GM23338 (cell line): ENCODE measurements at regions not wholly inside any gene's neighbourhood (a gene's known extent, or its start where the extent isn't known, plus 50 kb on each side); places are given as distances from the start of the nearest gene placed in this dataset.

Source experiments
- ATAC-seq: fragments of 200-7000 bp; cut with Tn5 transposase; 3 replicates; pipeline ENCODE4 v1.9.1; 2020
- DNase-seq: peaks from one replicate; pipeline ENCODE4 v3.0.0-alpha.2; 2015; ENCODE audit warnings: low spot score
- H2AFZ ChIP-seq: fragments of 200-600 bp; sonication (generic); 2 replicates; pipeline ENCODE4 v1.8.0; 2016; ENCODE audit warnings: antibody characterized with exemption, mild to moderate bottlenecking, moderate library complexity
- H3F3A ChIP-seq: fragments of 200-600 bp; sonication (generic); replicated peaks from 2 replicates; pipeline ENCODE4 v1.8.0; 2017; ENCODE audit warnings: antibody characterized with exemption, mixed run types, low read depth
- H3K27ac ChIP-seq: fragments of 200-600 bp; sonication (generic); 2 replicates; pipeline ENCODE4 v1.6.1; 2016; ENCODE audit warnings: low read depth
- H3K27me3 ChIP-seq: fragments of 200-600 bp; sonication (generic); 2 replicates; pipeline ENCODE4 v1.8.0; 2016; ENCODE audit warnings: mild to moderate bottlenecking, mixed run types, moderate library complexity; ENCODE audit not compliant: insufficient read depth
- H3K36me3 ChIP-seq: fragments of 200-600 bp; sonication (generic); 2 replicates; pipeline ENCODE4 v1.8.0; 2016; ENCODE audit warnings: mild to moderate bottlenecking; ENCODE audit not compliant: insufficient read depth
- H3K4me1 ChIP-seq: fragments of 200-600 bp; sonication (generic); 2 replicates; pipeline ENCODE4 v1.8.0; 2016; ENCODE audit warnings: mild to moderate bottlenecking, moderate library complexity; ENCODE audit not compliant: insufficient read depth
- H3K4me2 ChIP-seq: fragments of 200-600 bp; sonication (generic); 2 replicates; pipeline ENCODE4 v1.7.1; 2017; ENCODE audit warnings: mixed run types
- H3K4me3 ChIP-seq: fragments of 200-600 bp; sonication (generic); 2 replicates; pipeline ENCODE4 v1.6.1; 2016; ENCODE audit warnings: mixed run types
- H3K79me2 ChIP-seq: fragments of 200-600 bp; sonication (generic); replicated peaks from 2 replicates; pipeline ENCODE4 v1.8.0; 2017; ENCODE audit warnings: mild to moderate bottlenecking; ENCODE audit not compliant: insufficient read depth
- H3K9me2 ChIP-seq: fragments of 200-600 bp; sonication (generic); 2 replicates; pipeline ENCODE4 v1.8.0; 2017; ENCODE audit not compliant: insufficient read depth
- H4K20me1 ChIP-seq: fragments of 200-600 bp; sonication (generic); replicated peaks from 2 replicates; pipeline ENCODE4 v1.8.0; 2017; ENCODE audit warnings: mild to moderate bottlenecking; ENCODE audit not compliant: insufficient read depth
- H3K27ac Mint-ChIP-seq: 2 replicates; pipeline ENCODE4 v1.8.0; 2020; ENCODE audit warnings: inconsistent platforms, mild to moderate bottlenecking, moderate library complexity, mixed read lengths
- H3K27me3 Mint-ChIP-seq: 3 replicates; pipeline ENCODE4 v1.8.0; 2022; ENCODE audit warnings: low read depth, mild to moderate bottlenecking, moderate library complexity, mixed read lengths, inconsistent platforms; ENCODE audit not compliant: insufficient read depth, poor library complexity
- H3K36me3 Mint-ChIP-seq: 3 replicates; pipeline ENCODE4 v1.8.0; 2021; ENCODE audit warnings: low read depth, mild to moderate bottlenecking, inconsistent platforms, moderate library complexity, mixed read lengths
- H3K4me1 Mint-ChIP-seq: 3 replicates; pipeline ENCODE4 v1.8.0; 2020; ENCODE audit warnings: mild to moderate bottlenecking, inconsistent platforms, mixed read lengths
- H3K4me3 Mint-ChIP-seq: 3 replicates; pipeline ENCODE4 v1.8.0; 2021; ENCODE audit warnings: moderate library complexity, mild to moderate bottlenecking, inconsistent platforms, mixed read lengths
- H3K9me3 Mint-ChIP-seq: 3 replicates; pipeline ENCODE4 v1.8.0; 2020; ENCODE audit warnings: moderate library complexity, mild to moderate bottlenecking, inconsistent platforms, mixed read lengths
- CREB1 ChIP-seq: fragments of 250-450 bp; sonication (Bioruptor Pico); IDR thresholded peaks from 2 replicates; pipeline ENCODE4 v1.5.0; 2020; ENCODE audit warnings: low read depth, mild to moderate bottlenecking, moderate library complexity
- EZH2 ChIP-seq: fragments of 200-600 bp; sonication (generic); IDR thresholded peaks from one replicate; pipeline ENCODE4 v1.8.0; 2017; ENCODE audit warnings: antibody characterized with exemption, mild to moderate bottlenecking, low read depth; ENCODE audit not compliant: unreplicated experiment
- EZH2phosphoT487 ChIP-seq: fragments of 200-600 bp; sonication (generic); IDR thresholded peaks from one replicate; pipeline ENCODE4 v1.8.1; 2018; ENCODE audit warnings: antibody characterized with exemption; ENCODE audit not compliant: unreplicated experiment
- JUNB ChIP-seq: IDR thresholded peaks from one replicate; pipeline ENCODE4 v1.6.1; 2016; ENCODE audit warnings: antibody characterized with exemption; ENCODE audit not compliant: unreplicated experiment
- NANOG ChIP-seq: IDR thresholded peaks from 2 replicates; pipeline ENCODE4 v1.6.1; 2016; ENCODE audit warnings: antibody characterized with exemption, borderline replicate concordance
- POLR2AphosphoS5 ChIP-seq: IDR thresholded peaks from 2 replicates; pipeline ENCODE4 v1.6.1; 2016; ENCODE audit warnings: antibody characterized with exemption, low read depth
- STAT1 ChIP-seq: IDR thresholded peaks from one replicate; pipeline ENCODE4 v1.6.1; 2016; ENCODE audit warnings: antibody characterized with exemption; ENCODE audit not compliant: unreplicated experiment
- ZNF114 ChIP-seq: fragments of 250-450 bp; sonication (Bioruptor Pico); IDR thresholded peaks from 2 replicates; pipeline ENCODE4 v1.5.0; 2020; ENCODE audit warnings: mild to moderate bottlenecking, moderate library complexity
- ZNF331 ChIP-seq: fragments of 250-450 bp; sonication (Bioruptor Pico); IDR thresholded peaks from 2 replicates; pipeline ENCODE4 v1.5.0; 2020; ENCODE audit warnings: low read depth, mild to moderate bottlenecking, moderate library complexity
- TF ChIP-seq, protein P1 (sequence below): IDR thresholded peaks from 2 replicates; pipeline ENCODE4 v1.6.1; 2016; ENCODE audit warnings: antibody characterized with exemption
- TF ChIP-seq, protein P2 (sequence below): fragments of 250-450 bp; sonication (Bioruptor Pico); IDR thresholded peaks from 2 replicates; pipeline ENCODE4 v1.5.0; 2020; ENCODE audit warnings: mild to moderate bottlenecking, moderate library complexity
- TF ChIP-seq, protein P3 (sequence below), 2 experiments: fragments of 200-600 bp in 1 of 2; sonication (generic) in 1 of 2; conservative IDR thresholded peaks; 2 replicates each; pipeline versions ENCODE4 v1.5.1 to v1.6.1; 2016 to 2017; ENCODE audit warnings: antibody characterized with exemption in 2 of 2, low read depth in 2 of 2, mild to moderate bottlenecking in 2 of 2, moderate library complexity in 1 of 2

DNA sequence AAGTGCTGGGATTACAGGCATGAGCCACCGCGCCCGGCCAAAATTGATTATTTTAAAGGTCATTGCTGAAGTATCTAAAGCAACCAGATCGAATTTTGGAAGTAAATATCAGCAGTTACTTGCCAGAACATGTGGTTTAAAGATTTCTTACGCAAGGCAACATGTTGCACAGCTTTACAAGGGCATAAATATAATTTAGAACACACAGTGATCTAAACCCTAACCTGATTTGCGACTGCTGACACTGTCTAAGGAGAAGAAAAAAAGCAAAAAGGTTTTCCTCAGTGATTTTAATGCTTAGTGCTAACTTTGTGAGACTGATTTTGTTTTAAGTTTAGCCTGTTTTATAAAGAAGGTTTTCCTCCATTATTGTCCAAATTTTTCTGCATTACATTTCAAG is 569.9 kb upstream of the LINC00305 start:
- peaks cover 2% of the 10 kb centered on the region for H3K27me3 Mint-ChIP-seq
- Histone ChIP-seq H4K20me1 (no peaks in the 10 kb centered on the region), H3K4me2 (no peak overlapping the region), H3K9me2 (no peaks in the 10 kb centered on the region; the same call in 1 of the 2 replicates), H3K36me3 (no peaks in the 10 kb centered on the region), H3K27ac (no peak overlapping the region), H3K27me3 (no peaks in the 10 kb centered on the region), H3K4me3 (no peak overlapping the region), H3K4me1 (peaks cover 8% of the 10 kb centered on the region), H3F3A (no peaks in the 10 kb centered on the region), H3K79me2 (no peaks in the 10 kb centered on the region), H2AFZ (no peak overlapping the region)
- H3K9me3 Mint-ChIP-seq, result peaks cover 3% of the 10 kb centered on the region; the same call in 1 of the 3 replicates
- TF ChIP-seq EZH2phosphoT487, result no peak
- no peak for TF ChIP-seq CREB1
- TF ChIP-seq POLR2AphosphoS5, result no peak
- TF ChIP-seq, protein P1, sequence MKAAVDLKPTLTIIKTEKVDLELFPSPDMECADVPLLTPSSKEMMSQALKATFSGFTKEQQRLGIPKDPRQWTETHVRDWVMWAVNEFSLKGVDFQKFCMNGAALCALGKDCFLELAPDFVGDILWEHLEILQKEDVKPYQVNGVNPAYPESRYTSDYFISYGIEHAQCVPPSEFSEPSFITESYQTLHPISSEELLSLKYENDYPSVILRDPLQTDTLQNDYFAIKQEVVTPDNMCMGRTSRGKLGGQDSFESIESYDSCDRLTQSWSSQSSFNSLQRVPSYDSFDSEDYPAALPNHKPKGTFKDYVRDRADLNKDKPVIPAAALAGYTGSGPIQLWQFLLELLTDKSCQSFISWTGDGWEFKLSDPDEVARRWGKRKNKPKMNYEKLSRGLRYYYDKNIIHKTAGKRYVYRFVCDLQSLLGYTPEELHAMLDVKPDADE, result no peak
- no peak for TF ChIP-seq ZNF114 (CRISPR knock-in tag)
- no peaks in the 10 kb centered on the region for H3K36me3 Mint-ChIP-seq
- H3K27ac Mint-ChIP-seq, result no peak overlapping the region
- H3K4me3 Mint-ChIP-seq, result no peak overlapping the region
- peaks cover 5% of the 10 kb centered on the region for H3K4me1 Mint-ChIP-seq
- ATAC-seq (no peak), DNase-seq (no peak)

DNA sequence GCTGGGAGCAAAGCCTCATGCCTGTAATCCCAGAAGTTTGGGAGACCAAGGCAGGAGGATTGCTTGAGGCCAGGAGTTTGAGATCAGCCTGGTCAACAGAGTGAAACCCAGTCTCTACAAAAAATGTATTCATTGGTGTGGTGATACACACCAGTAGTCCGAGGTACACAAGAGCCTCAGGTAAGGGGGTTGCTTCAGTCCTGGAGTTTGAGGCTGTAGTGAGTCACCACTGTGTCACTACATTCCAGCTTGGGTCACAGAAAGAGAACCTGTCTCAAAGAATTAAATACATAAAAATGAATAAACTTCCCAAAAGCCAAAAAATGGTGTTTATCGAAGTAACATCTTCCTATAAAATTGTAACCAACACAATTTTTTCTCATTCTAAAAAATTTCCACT is 568.1 kb upstream of the LINC00305 start:
- no peaks in the 10 kb centered on the region for H4K20me1 ChIP-seq
- peaks cover 2% of the 10 kb centered on the region for H3K27me3 Mint-ChIP-seq
- no peak overlapping the region for H3K4me2 ChIP-seq
- H3K9me2 ChIP-seq, result no peaks in the 10 kb centered on the region
- no peak overlapping the region for H2AFZ ChIP-seq
- H3K36me3 ChIP-seq, result no peaks in the 10 kb centered on the region
- H3K79me2 ChIP-seq, result no peaks in the 10 kb centered on the region
- H3K9me3 Mint-ChIP-seq, result 0 out of 3 replicates have a peak, but pooled peaks cover under 1% of the 10 kb centered on the region
- no peak overlapping the region for H3K27ac ChIP-seq
- no peaks in the 10 kb centered on the region for H3K27me3 ChIP-seq
- H3K4me3 Mint-ChIP-seq, result no peak overlapping the region
- H3K4me1 Mint-ChIP-seq, result peaks cover 13% of the 10 kb centered on the region
- H3F3A ChIP-seq, result no peaks in the 10 kb centered on the region
- peaks cover 17% of the 10 kb centered on the region for H3K4me1 ChIP-seq
- H3K4me3 ChIP-seq, result no peak overlapping the region
- DNase-seq, result no peak
- no peaks in the 10 kb centered on the region for H3K36me3 Mint-ChIP-seq
- no peak overlapping the region for H3K27ac Mint-ChIP-seq
- no peak for ATAC-seq
- TF ChIP-seq POLR2AphosphoS5 (no peak), EZH2 (no peak), ZNF114 (CRISPR knock-in tag) (no peak), STAT1 (no peak), EZH2phosphoT487 (no peak), NANOG (no peak), CREB1 (no peak), ZNF331 (CRISPR knock-in tag) (no peak), JUNB (no peak)
- TF ChIP-seq, protein P1, result no peak
- TF ChIP-seq, protein P2, sequence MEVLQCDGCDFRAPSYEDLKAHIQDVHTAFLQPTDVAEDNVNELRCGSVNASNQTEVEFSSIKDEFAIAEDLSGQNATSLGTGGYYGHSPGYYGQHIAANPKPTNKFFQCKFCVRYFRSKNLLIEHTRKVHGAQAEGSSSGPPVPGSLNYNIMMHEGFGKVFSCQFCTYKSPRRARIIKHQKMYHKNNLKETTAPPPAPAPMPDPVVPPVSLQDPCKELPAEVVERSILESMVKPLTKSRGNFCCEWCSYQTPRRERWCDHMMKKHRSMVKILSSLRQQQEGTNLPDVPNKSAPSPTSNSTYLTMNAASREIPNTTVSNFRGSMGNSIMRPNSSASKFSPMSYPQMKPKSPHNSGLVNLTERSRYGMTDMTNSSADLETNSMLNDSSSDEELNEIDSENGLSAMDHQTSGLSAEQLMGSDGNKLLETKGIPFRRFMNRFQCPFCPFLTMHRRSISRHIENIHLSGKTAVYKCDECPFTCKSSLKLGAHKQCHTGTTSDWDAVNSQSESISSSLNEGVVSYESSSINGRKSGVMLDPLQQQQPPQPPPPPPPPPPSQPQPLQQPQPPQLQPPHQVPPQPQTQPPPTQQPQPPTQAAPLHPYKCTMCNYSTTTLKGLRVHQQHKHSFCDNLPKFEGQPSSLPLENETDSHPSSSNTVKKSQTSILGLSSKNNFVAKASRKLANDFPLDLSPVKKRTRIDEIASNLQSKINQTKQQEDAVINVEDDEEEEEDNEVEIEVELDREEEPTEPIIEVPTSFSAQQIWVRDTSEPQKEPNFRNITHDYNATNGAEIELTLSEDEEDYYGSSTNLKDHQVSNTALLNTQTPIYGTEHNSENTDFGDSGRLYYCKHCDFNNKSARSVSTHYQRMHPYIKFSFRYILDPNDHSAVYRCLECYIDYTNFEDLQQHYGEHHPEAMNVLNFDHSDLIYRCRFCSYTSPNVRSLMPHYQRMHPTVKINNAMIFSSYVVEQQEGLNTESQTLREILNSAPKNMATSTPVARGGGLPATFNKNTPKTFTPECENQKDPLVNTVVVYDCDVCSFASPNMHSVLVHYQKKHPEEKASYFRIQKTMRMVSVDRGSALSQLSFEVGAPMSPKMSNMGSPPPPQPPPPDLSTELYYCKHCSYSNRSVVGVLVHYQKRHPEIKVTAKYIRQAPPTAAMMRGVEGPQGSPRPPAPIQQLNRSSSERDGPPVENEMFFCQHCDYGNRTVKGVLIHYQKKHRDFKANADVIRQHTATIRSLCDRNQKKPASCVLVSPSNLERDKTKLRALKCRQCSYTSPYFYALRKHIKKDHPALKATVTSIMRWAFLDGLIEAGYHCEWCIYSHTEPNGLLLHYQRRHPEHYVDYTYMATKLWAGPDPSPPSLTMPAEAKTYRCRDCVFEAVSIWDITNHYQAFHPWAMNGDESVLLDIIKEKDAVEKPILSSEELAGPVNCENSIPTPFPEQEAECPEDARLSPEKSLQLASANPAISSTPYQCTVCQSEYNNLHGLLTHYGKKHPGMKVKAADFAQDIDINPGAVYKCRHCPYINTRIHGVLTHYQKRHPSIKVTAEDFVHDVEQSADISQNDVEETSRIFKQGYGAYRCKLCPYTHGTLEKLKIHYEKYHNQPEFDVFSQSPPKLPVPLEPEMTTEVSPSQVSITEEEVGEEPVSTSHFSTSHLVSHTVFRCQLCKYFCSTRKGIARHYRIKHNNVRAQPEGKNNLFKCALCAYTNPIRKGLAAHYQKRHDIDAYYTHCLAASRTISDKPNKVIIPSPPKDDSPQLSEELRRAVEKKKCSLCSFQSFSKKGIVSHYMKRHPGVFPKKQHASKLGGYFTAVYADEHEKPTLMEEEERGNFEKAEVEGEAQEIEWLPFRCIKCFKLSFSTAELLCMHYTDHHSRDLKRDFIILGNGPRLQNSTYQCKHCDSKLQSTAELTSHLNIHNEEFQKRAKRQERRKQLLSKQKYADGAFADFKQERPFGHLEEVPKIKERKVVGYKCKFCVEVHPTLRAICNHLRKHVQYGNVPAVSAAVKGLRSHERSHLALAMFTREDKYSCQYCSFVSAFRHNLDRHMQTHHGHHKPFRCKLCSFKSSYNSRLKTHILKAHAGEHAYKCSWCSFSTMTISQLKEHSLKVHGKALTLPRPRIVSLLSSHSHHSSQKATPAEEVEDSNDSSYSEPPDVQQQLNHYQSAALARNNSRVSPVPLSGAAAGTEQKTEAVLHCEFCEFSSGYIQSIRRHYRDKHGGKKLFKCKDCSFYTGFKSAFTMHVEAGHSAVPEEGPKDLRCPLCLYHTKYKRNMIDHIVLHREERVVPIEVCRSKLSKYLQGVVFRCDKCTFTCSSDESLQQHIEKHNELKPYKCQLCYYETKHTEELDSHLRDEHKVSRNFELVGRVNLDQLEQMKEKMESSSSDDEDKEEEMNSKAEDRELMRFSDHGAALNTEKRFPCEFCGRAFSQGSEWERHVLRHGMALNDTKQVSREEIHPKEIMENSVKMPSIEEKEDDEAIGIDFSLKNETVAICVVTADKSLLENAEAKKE, result no peak
- TF ChIP-seq, protein P3, sequence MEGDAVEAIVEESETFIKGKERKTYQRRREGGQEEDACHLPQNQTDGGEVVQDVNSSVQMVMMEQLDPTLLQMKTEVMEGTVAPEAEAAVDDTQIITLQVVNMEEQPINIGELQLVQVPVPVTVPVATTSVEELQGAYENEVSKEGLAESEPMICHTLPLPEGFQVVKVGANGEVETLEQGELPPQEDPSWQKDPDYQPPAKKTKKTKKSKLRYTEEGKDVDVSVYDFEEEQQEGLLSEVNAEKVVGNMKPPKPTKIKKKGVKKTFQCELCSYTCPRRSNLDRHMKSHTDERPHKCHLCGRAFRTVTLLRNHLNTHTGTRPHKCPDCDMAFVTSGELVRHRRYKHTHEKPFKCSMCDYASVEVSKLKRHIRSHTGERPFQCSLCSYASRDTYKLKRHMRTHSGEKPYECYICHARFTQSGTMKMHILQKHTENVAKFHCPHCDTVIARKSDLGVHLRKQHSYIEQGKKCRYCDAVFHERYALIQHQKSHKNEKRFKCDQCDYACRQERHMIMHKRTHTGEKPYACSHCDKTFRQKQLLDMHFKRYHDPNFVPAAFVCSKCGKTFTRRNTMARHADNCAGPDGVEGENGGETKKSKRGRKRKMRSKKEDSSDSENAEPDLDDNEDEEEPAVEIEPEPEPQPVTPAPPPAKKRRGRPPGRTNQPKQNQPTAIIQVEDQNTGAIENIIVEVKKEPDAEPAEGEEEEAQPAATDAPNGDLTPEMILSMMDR (conservative IDR thresholded peaks at IDR 0.05; ENCODE audit: low read depth in 2 of 2), result no peak
